GM23338 (cell line): ENCODE measurements at regions not wholly inside any gene's neighbourhood (a gene's known extent, or its start where the extent isn't known, plus 50 kb on each side); places are given as distances from the start of the nearest gene placed in this dataset.

Source experiments
- ATAC-seq: fragments of 200-7000 bp; cut with Tn5 transposase; 3 replicates; pipeline ENCODE4 v1.9.1; 2020
- DNase-seq: peaks from one replicate; pipeline ENCODE4 v3.0.0-alpha.2; 2015; ENCODE audit warnings: low spot score
- H2AFZ ChIP-seq: fragments of 200-600 bp; sonication (generic); 2 replicates; pipeline ENCODE4 v1.8.0; 2016; ENCODE audit warnings: antibody characterized with exemption, mild to moderate bottlenecking, moderate library complexity
- H3F3A ChIP-seq: fragments of 200-600 bp; sonication (generic); replicated peaks from 2 replicates; pipeline ENCODE4 v1.8.0; 2017; ENCODE audit warnings: antibody characterized with exemption, mixed run types, low read depth
- H3K27ac ChIP-seq: fragments of 200-600 bp; sonication (generic); 2 replicates; pipeline ENCODE4 v1.6.1; 2016; ENCODE audit warnings: low read depth
- H3K27me3 ChIP-seq: fragments of 200-600 bp; sonication (generic); 2 replicates; pipeline ENCODE4 v1.8.0; 2016; ENCODE audit warnings: mild to moderate bottlenecking, mixed run types, moderate library complexity; ENCODE audit not compliant: insufficient read depth
- H3K36me3 ChIP-seq: fragments of 200-600 bp; sonication (generic); 2 replicates; pipeline ENCODE4 v1.8.0; 2016; ENCODE audit warnings: mild to moderate bottlenecking; ENCODE audit not compliant: insufficient read depth
- H3K4me1 ChIP-seq: fragments of 200-600 bp; sonication (generic); 2 replicates; pipeline ENCODE4 v1.8.0; 2016; ENCODE audit warnings: mild to moderate bottlenecking, moderate library complexity; ENCODE audit not compliant: insufficient read depth
- H3K4me2 ChIP-seq: fragments of 200-600 bp; sonication (generic); 2 replicates; pipeline ENCODE4 v1.7.1; 2017; ENCODE audit warnings: mixed run types
- H3K4me3 ChIP-seq: fragments of 200-600 bp; sonication (generic); 2 replicates; pipeline ENCODE4 v1.6.1; 2016; ENCODE audit warnings: mixed run types
- H3K79me2 ChIP-seq: fragments of 200-600 bp; sonication (generic); replicated peaks from 2 replicates; pipeline ENCODE4 v1.8.0; 2017; ENCODE audit warnings: mild to moderate bottlenecking; ENCODE audit not compliant: insufficient read depth
- H3K9me2 ChIP-seq: fragments of 200-600 bp; sonication (generic); 2 replicates; pipeline ENCODE4 v1.8.0; 2017; ENCODE audit not compliant: insufficient read depth
- H4K20me1 ChIP-seq: fragments of 200-600 bp; sonication (generic); replicated peaks from 2 replicates; pipeline ENCODE4 v1.8.0; 2017; ENCODE audit warnings: mild to moderate bottlenecking; ENCODE audit not compliant: insufficient read depth
- H3K27ac Mint-ChIP-seq: 2 replicates; pipeline ENCODE4 v1.8.0; 2020; ENCODE audit warnings: inconsistent platforms, mild to moderate bottlenecking, moderate library complexity, mixed read lengths
- H3K27me3 Mint-ChIP-seq: 3 replicates; pipeline ENCODE4 v1.8.0; 2022; ENCODE audit warnings: low read depth, mild to moderate bottlenecking, moderate library complexity, mixed read lengths, inconsistent platforms; ENCODE audit not compliant: insufficient read depth, poor library complexity
- H3K36me3 Mint-ChIP-seq: 3 replicates; pipeline ENCODE4 v1.8.0; 2021; ENCODE audit warnings: low read depth, mild to moderate bottlenecking, inconsistent platforms, moderate library complexity, mixed read lengths
- H3K4me1 Mint-ChIP-seq: 3 replicates; pipeline ENCODE4 v1.8.0; 2020; ENCODE audit warnings: mild to moderate bottlenecking, inconsistent platforms, mixed read lengths
- H3K4me3 Mint-ChIP-seq: 3 replicates; pipeline ENCODE4 v1.8.0; 2021; ENCODE audit warnings: moderate library complexity, mild to moderate bottlenecking, inconsistent platforms, mixed read lengths
- H3K9me3 Mint-ChIP-seq: 3 replicates; pipeline ENCODE4 v1.8.0; 2020; ENCODE audit warnings: moderate library complexity, mild to moderate bottlenecking, inconsistent platforms, mixed read lengths
- CREB1 ChIP-seq: fragments of 250-450 bp; sonication (Bioruptor Pico); IDR thresholded peaks from 2 replicates; pipeline ENCODE4 v1.5.0; 2020; ENCODE audit warnings: low read depth, mild to moderate bottlenecking, moderate library complexity
- EZH2 ChIP-seq: fragments of 200-600 bp; sonication (generic); IDR thresholded peaks from one replicate; pipeline ENCODE4 v1.8.0; 2017; ENCODE audit warnings: antibody characterized with exemption, mild to moderate bottlenecking, low read depth; ENCODE audit not compliant: unreplicated experiment
- EZH2phosphoT487 ChIP-seq: fragments of 200-600 bp; sonication (generic); IDR thresholded peaks from one replicate; pipeline ENCODE4 v1.8.1; 2018; ENCODE audit warnings: antibody characterized with exemption; ENCODE audit not compliant: unreplicated experiment
- JUNB ChIP-seq: IDR thresholded peaks from one replicate; pipeline ENCODE4 v1.6.1; 2016; ENCODE audit warnings: antibody characterized with exemption; ENCODE audit not compliant: unreplicated experiment
- NANOG ChIP-seq: IDR thresholded peaks from 2 replicates; pipeline ENCODE4 v1.6.1; 2016; ENCODE audit warnings: antibody characterized with exemption, borderline replicate concordance
- POLR2AphosphoS5 ChIP-seq: IDR thresholded peaks from 2 replicates; pipeline ENCODE4 v1.6.1; 2016; ENCODE audit warnings: antibody characterized with exemption, low read depth
- STAT1 ChIP-seq: IDR thresholded peaks from one replicate; pipeline ENCODE4 v1.6.1; 2016; ENCODE audit warnings: antibody characterized with exemption; ENCODE audit not compliant: unreplicated experiment
- ZNF114 ChIP-seq: fragments of 250-450 bp; sonication (Bioruptor Pico); IDR thresholded peaks from 2 replicates; pipeline ENCODE4 v1.5.0; 2020; ENCODE audit warnings: mild to moderate bottlenecking, moderate library complexity
- ZNF331 ChIP-seq: fragments of 250-450 bp; sonication (Bioruptor Pico); IDR thresholded peaks from 2 replicates; pipeline ENCODE4 v1.5.0; 2020; ENCODE audit warnings: low read depth, mild to moderate bottlenecking, moderate library complexity
- TF ChIP-seq, protein P1 (sequence below), 2 experiments: fragments of 200-600 bp in 1 of 2; sonication (generic) in 1 of 2; conservative IDR thresholded peaks; 2 replicates each; pipeline versions ENCODE4 v1.5.1 to v1.6.1; 2016 to 2017; ENCODE audit warnings: antibody characterized with exemption in 2 of 2, low read depth in 2 of 2, mild to moderate bottlenecking in 2 of 2, moderate library complexity in 1 of 2
- TF ChIP-seq, protein P2 (sequence below): fragments of 250-450 bp; sonication (Bioruptor Pico); IDR thresholded peaks from 2 replicates; pipeline ENCODE4 v1.5.0; 2020; ENCODE audit warnings: mild to moderate bottlenecking, moderate library complexity
- TF ChIP-seq, protein P3 (sequence below): IDR thresholded peaks from 2 replicates; pipeline ENCODE4 v1.6.1; 2016; ENCODE audit warnings: antibody characterized with exemption
- TF ChIP-seq, protein P4 (sequence below): IDR thresholded peaks from one replicate; pipeline ENCODE4 v1.6.1; 2018; ENCODE audit warnings: antibody characterized with exemption; ENCODE audit not compliant: unreplicated experiment

DNA sequence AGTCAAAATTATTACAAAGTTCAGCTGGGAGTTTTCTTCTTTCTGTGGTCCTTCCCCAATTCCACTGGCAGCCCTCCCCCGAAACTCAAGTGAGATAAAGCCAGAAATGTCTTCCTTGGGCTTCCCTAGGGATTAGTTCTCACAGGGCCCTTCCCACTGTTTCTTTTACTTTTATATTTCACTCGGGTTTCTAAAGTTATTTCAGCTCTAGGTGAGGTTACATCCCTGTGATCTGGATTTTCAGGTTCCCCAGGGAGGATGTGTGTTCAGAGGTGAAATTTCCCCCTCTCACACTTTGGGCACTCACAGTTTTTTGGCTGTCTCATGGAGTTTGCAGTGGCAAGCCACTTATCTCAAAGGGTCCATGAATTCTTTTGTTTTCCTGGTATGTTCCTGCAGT lies 77.3 kb downstream of the DRAM2 start:
- no peaks in the 10 kb centered on the region for H3K79me2 ChIP-seq
- Mint-ChIP-seq H3K9me3 (peaks cover 40% of the 10 kb centered on the region), H3K36me3 (no peaks in the 10 kb centered on the region), H3K4me1 (no peaks in the 10 kb centered on the region), H3K27ac (no peak overlapping the region), H3K4me3 (no peak overlapping the region), H3K27me3 (no peaks in the 10 kb centered on the region)
- no peak overlapping the region for H3K4me2 ChIP-seq
- peaks cover 2% of the 10 kb centered on the region; the same call in 1 of the 2 replicates for H3K36me3 ChIP-seq
- no peaks in the 10 kb centered on the region for H3F3A ChIP-seq
- TF ChIP-seq ZNF331 (CRISPR knock-in tag), result no peak
- TF ChIP-seq ZNF114 (CRISPR knock-in tag), result no peak
- TF ChIP-seq, protein P1, sequence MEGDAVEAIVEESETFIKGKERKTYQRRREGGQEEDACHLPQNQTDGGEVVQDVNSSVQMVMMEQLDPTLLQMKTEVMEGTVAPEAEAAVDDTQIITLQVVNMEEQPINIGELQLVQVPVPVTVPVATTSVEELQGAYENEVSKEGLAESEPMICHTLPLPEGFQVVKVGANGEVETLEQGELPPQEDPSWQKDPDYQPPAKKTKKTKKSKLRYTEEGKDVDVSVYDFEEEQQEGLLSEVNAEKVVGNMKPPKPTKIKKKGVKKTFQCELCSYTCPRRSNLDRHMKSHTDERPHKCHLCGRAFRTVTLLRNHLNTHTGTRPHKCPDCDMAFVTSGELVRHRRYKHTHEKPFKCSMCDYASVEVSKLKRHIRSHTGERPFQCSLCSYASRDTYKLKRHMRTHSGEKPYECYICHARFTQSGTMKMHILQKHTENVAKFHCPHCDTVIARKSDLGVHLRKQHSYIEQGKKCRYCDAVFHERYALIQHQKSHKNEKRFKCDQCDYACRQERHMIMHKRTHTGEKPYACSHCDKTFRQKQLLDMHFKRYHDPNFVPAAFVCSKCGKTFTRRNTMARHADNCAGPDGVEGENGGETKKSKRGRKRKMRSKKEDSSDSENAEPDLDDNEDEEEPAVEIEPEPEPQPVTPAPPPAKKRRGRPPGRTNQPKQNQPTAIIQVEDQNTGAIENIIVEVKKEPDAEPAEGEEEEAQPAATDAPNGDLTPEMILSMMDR (conservative IDR thresholded peaks at IDR 0.05; ENCODE audit: low read depth in 2 of 2), result no peak
- TF ChIP-seq, protein P2, sequence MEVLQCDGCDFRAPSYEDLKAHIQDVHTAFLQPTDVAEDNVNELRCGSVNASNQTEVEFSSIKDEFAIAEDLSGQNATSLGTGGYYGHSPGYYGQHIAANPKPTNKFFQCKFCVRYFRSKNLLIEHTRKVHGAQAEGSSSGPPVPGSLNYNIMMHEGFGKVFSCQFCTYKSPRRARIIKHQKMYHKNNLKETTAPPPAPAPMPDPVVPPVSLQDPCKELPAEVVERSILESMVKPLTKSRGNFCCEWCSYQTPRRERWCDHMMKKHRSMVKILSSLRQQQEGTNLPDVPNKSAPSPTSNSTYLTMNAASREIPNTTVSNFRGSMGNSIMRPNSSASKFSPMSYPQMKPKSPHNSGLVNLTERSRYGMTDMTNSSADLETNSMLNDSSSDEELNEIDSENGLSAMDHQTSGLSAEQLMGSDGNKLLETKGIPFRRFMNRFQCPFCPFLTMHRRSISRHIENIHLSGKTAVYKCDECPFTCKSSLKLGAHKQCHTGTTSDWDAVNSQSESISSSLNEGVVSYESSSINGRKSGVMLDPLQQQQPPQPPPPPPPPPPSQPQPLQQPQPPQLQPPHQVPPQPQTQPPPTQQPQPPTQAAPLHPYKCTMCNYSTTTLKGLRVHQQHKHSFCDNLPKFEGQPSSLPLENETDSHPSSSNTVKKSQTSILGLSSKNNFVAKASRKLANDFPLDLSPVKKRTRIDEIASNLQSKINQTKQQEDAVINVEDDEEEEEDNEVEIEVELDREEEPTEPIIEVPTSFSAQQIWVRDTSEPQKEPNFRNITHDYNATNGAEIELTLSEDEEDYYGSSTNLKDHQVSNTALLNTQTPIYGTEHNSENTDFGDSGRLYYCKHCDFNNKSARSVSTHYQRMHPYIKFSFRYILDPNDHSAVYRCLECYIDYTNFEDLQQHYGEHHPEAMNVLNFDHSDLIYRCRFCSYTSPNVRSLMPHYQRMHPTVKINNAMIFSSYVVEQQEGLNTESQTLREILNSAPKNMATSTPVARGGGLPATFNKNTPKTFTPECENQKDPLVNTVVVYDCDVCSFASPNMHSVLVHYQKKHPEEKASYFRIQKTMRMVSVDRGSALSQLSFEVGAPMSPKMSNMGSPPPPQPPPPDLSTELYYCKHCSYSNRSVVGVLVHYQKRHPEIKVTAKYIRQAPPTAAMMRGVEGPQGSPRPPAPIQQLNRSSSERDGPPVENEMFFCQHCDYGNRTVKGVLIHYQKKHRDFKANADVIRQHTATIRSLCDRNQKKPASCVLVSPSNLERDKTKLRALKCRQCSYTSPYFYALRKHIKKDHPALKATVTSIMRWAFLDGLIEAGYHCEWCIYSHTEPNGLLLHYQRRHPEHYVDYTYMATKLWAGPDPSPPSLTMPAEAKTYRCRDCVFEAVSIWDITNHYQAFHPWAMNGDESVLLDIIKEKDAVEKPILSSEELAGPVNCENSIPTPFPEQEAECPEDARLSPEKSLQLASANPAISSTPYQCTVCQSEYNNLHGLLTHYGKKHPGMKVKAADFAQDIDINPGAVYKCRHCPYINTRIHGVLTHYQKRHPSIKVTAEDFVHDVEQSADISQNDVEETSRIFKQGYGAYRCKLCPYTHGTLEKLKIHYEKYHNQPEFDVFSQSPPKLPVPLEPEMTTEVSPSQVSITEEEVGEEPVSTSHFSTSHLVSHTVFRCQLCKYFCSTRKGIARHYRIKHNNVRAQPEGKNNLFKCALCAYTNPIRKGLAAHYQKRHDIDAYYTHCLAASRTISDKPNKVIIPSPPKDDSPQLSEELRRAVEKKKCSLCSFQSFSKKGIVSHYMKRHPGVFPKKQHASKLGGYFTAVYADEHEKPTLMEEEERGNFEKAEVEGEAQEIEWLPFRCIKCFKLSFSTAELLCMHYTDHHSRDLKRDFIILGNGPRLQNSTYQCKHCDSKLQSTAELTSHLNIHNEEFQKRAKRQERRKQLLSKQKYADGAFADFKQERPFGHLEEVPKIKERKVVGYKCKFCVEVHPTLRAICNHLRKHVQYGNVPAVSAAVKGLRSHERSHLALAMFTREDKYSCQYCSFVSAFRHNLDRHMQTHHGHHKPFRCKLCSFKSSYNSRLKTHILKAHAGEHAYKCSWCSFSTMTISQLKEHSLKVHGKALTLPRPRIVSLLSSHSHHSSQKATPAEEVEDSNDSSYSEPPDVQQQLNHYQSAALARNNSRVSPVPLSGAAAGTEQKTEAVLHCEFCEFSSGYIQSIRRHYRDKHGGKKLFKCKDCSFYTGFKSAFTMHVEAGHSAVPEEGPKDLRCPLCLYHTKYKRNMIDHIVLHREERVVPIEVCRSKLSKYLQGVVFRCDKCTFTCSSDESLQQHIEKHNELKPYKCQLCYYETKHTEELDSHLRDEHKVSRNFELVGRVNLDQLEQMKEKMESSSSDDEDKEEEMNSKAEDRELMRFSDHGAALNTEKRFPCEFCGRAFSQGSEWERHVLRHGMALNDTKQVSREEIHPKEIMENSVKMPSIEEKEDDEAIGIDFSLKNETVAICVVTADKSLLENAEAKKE, result no peak
- TF ChIP-seq CREB1 (CRISPR knock-in tag), result no peak
- TF ChIP-seq, protein P3, sequence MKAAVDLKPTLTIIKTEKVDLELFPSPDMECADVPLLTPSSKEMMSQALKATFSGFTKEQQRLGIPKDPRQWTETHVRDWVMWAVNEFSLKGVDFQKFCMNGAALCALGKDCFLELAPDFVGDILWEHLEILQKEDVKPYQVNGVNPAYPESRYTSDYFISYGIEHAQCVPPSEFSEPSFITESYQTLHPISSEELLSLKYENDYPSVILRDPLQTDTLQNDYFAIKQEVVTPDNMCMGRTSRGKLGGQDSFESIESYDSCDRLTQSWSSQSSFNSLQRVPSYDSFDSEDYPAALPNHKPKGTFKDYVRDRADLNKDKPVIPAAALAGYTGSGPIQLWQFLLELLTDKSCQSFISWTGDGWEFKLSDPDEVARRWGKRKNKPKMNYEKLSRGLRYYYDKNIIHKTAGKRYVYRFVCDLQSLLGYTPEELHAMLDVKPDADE, result no peak
- TF ChIP-seq, protein P4, sequence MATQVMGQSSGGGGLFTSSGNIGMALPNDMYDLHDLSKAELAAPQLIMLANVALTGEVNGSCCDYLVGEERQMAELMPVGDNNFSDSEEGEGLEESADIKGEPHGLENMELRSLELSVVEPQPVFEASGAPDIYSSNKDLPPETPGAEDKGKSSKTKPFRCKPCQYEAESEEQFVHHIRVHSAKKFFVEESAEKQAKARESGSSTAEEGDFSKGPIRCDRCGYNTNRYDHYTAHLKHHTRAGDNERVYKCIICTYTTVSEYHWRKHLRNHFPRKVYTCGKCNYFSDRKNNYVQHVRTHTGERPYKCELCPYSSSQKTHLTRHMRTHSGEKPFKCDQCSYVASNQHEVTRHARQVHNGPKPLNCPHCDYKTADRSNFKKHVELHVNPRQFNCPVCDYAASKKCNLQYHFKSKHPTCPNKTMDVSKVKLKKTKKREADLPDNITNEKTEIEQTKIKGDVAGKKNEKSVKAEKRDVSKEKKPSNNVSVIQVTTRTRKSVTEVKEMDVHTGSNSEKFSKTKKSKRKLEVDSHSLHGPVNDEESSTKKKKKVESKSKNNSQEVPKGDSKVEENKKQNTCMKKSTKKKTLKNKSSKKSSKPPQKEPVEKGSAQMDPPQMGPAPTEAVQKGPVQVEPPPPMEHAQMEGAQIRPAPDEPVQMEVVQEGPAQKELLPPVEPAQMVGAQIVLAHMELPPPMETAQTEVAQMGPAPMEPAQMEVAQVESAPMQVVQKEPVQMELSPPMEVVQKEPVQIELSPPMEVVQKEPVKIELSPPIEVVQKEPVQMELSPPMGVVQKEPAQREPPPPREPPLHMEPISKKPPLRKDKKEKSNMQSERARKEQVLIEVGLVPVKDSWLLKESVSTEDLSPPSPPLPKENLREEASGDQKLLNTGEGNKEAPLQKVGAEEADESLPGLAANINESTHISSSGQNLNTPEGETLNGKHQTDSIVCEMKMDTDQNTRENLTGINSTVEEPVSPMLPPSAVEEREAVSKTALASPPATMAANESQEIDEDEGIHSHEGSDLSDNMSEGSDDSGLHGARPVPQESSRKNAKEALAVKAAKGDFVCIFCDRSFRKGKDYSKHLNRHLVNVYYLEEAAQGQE, result no peak
- no peak for TF ChIP-seq EZH2
- TF ChIP-seq POLR2AphosphoS5, result no peak
- TF ChIP-seq STAT1, result no peak
- TF ChIP-seq NANOG, result no peak
- no peak for TF ChIP-seq JUNB
- no peak for TF ChIP-seq EZH2phosphoT487
- ATAC-seq (no peak), DNase-seq (no peak)
- H3K9me2 ChIP-seq, result 0 out of 2 replicates have a peak, but pooled peaks cover 4% of the 10 kb centered on the region
- H3K4me1 ChIP-seq, result no peaks in the 10 kb centered on the region
- H3K27me3 ChIP-seq, result no peaks in the 10 kb centered on the region
- no peak overlapping the region for H2AFZ ChIP-seq
- H3K4me3 ChIP-seq, result no peak overlapping the region
- H4K20me1 ChIP-seq, result no peaks in the 10 kb centered on the region
- H3K27ac ChIP-seq, result no peak overlapping the region
